Retina (tissue), 1 donor: ENCODE measurements at regions not wholly inside any gene's neighbourhood (a gene's known extent, or its start where the extent isn't known, plus 50 kb on each side); places are given as distances from the start of the nearest gene placed in this dataset.

ENCODE experiments used
- DNase-seq: peaks from one replicate; pipeline ENCODE4 v3.0.0-alpha.2; 2016

DNA sequence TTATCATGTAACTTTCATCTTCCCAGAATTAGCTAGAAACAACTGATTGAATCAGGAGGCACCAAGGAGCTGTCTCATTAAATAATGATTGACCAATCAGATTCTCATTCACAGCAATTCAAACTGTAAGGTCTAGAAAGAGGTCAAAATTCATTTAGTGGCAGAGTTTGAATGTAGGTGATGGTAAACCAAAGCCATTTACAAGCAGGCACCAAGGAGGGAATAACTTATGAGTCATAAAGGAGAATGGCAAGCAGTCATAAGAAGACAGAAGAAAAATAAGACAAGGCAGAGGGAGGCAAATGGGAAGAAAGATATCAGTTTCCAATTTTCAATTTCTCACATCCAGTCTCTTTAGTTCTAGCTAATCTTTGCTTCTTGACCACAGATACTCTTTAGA, 52.9 kb upstream of the DEFB112 start:
- no peak for DNase-seq

GRCh38 chr6:50110587-50110986, 60.9 kb upstream of the DEFB112 start:
- DNase-seq, result no peak

DNA sequence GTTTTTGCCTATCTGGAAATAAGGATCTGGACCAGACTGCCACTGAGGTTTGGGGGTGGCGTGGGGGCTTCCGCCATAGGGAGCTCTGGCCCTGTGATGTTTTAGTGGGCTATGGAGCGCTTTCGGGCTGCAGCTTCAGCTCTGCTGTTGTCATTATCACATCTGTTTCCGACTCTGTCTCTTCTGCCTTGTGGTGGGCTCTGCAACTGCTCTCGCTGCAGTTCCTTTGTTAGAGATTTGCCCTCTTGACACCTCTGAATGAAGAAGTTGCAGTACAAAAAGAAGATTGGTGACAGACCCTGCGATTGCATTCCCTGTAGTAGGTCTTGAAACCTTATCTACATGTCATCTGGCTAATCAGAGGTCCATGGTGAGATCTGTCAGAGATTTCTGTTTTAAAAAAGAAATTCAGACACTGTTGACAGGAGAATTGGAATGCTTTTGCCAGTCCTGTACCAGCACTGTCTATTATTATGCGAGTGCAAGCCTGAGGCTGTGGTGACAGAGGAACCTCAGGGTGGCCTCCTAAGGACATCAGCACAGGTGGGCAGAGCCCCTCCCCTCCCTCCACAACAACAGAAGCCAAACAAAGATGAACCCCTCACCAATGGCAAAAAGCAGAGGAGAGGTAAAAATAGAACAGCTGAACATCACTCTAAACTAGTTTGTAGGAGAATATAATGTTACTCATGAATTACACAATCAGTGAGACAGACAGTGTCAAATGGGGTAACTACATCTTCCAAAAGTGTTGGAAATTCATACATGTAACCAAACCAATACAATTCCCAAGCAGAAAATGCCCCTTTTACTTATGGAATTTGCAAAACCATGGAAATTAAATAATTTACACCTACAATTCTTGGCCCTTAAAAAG, 63.5 kb upstream of the DEFB112 start:
- no peak for DNase-seq

- no peak for DNase-seq
Observed at GRCh38 chr6:50116390-50116789, 66.7 kb upstream of the DEFB112 start.

DNA sequence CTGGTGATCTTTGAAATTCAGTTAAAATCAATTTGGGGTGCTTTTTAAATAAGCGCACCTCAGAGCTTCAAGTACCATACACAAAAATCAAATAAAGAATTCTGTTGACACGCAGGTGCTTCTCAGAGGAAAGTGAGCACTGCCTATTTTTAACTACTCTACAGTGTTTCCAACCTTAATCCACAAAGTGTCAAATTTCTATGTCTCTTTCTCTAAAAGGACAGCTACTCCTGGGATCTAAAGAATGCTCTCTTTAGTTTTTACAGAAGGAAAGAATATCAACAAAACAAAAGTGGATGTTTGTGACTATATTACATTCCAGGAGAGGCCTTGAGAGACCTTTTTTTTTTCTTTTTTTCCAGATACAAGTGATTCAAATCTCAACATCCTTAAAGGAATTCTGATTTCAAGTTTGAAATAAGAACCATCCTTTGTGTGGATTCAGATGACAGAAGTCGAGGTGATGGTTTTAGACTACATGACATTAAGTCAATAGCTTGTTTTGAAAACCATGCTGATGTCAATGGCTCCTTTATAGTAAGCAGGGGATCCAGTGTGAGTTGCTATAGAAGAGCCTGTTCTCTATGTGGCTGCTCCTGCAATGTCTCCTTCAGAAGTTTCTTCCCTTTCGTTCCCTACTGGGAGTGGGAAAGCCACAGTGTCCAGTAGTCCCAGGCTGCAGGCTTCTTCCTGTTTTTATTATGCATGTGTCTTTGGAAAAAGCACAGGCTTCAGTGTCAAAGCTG, 67.2 kb upstream of the DEFB112 start:
- no peak for DNase-seq

DNA sequence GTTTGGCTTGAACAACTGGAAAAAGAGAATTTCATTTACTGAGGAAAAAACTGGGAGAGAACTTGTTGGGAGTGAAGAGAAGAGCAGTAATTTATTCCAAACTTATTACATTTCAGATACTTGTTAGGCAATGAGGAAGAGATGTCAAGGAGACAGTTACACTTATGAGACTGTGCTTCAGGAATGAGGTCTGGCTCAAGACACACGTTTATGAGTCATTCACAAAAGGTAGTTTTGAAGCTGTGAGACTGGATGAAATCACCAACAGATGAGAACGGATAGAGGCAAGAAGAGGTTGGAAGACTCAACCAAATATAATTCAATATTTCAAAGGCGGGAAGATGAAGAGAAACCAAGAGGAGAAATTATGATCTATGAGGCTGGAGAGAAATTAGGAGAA, 70.6 kb upstream of the DEFB112 start:
- no peak for DNase-seq

DNA sequence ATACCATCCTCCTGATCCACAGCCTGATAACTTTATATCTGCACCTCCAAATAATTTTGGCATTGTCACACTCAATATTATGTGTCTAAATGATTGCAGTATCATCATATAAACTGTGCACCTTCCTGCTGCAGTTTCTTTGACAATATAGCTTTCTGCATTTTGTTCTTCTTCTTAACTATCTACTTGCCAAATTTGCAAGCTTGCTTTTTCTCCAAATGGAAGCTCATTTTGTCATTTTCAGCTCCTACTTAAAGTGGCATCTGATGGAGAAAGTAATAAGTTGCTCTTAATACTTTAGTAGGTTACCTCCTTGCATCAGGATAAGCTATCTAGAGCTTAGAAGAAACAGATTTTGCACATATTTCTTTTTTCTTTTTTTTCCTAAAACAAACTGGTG, 74.0 kb upstream of the DEFB112 start:
- DNase-seq, result no peak

DNA sequence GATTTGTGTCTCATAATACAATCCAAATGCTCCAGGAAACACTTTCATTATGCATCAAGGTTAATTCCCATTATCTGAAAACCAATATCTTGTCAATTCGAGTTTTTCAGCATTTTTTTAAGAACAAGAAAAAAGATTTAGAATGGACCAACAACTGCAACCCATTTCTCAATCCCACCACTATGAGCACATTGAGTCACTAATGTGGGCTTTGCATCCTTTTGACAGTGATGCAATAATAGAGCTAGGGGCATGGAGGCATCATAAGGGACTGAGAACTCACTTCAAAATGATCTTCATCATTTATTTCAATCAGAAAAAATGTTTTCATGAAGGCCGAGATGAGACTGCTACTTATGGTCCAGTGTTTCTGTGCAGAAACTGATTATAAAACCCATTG, 74.8 kb upstream of the DEFB112 start:
- no peak for DNase-seq

DNA sequence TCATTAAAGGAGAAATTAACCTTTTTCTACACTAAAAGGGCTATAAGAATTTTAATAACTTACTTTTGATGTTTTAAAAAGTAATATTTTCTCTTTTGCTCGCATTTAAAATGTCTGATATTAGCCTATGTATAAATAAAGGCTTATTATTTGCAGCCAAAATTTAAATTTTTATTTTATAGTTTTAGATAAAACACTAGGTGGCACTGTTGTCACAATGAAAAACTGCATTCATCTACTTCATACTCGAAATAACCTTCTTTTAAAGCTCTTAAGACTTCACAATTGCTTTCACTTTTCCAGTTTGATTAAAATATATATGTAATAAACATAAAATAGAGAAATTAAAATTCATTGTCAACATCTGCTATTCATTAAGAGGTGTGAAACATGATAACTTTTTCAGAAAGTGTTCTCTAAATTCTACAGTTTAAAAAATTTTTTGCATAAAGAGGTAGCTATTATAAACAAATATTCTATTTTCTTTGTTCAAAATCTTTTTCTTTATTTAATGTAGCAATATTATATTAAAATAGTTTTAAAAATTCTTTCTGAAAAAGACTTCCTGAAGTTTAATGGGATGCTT, 78.8 kb upstream of the DEFB112 start:
- no peak for DNase-seq

DNA sequence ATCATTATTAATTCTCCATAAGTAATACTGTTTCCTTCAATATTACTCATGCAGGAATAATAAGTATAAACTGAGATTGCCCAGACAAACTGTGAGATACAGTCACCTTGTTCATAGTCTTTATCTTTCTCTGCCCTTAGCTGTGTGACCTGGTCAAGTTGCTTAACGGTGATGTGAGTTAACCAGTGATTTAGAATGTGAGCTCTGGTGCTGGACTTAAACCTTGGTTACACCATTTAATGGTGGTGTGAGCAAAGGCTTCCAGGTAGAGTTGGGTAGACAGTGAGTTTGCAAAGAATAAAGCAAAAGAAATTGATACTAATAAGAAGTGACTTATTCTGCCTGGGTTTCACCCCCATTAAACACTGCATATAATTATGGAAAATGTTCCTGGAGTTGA, 86.2 kb upstream of the DEFB112 start:
- no peak for DNase-seq

DNA sequence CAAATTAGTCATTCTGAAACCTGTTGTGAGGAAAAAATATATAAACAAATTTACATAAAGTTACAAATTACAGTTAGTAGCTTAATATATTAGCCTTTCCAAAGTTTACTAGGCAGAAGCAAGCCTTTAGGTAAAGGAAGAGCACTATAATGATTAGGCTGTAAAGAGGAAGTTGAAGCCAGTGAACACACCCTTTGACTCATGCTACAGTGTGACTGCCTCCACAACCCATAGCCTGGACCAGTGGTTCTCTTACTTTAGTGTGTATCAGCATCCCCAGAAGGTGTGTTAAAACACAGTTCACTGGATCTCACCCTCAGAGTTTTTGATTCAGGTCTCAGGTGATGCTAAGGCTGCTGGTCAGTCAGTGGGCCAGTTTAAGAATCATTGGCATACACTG, 91.4 kb upstream of the DEFB112 start:
- no peak for DNase-seq

DNA sequence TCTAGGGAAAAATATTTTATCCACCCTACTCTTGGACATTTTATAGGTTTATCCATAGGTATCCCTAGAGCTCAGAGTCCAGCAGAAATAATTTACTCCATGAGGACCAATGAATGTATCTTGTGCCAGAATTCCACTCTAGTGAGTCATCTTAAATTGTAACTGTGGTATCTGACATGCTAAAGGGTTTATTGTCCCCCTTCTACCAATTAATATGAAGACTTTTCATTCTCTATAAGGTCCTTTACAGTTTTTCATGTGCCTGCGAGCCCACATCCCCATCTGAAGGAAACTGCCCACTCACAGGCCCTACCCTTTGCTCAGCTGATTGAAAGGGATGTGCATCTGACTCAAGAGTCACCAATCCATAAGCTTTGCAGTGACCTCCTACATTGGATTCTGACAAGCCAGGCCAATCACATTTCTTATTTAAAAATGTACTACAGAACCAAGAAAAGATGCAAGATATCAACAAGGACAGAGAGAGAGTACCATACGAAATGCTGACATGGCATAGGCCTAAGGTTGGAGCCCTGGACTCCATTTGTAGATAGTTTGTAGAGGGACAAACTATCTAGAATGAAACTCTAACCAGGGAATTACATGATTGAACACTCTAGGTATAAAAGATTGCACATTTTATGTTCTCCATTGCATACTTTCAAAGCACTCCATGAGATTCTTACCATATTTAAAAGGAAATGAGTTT, 93.4 kb upstream of the DEFB112 start:
- DNase-seq, result no peak

- no peak for DNase-seq
Observed at GRCh38 chr6:50145125-50145524, 95.4 kb upstream of the DEFB112 start.

GRCh38 chr6:50147371-50147770, 97.6 kb upstream of the DEFB112 start:
- no peak for DNase-seq

DNA sequence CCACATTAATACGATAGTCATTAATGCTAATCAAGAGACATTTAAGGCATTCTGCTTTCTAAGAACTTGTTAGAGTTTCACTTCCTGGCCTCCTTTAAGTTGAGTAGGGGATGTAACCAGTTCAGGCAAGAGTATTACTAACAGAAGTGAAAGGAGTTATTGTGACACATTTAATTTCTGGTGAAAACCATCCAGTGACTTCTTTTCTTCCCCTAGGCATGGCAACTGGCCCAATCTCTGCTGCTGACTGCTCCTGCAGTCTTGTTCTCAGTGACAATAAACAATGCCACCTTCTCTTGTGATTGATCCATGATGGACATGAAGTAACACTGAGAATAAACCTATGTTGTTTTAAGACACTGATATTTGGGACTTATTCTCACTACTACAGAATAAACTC, 130.9 kb upstream of the DEFB112 start:
- no peak for DNase-seq

DNA sequence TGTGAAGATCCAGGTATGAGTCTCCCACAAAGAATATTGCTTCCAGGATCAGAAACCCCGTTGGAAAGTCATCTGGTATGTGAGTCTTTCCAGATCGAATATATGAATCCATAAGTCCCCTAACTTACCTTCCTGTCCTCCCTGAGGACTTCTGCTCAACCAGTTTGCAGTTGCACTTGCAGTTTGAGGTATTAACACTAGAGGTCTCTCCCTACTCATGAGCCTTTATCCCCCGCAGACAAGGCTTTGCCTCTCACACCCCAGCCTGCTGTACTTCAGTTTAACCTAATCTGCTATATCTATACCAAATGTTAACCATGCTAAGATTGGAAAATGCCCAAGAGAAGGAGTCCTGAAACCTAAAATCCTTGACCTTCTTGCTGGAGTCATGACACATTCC, 135.3 kb upstream of the DEFB112 start:
- DNase-seq, result peak; percentile 57

- peak; percentile 83 for DNase-seq
Observed at GRCh38 chr6:50187351-50187921, 137.7 kb upstream of the DEFB112 start.

DNA sequence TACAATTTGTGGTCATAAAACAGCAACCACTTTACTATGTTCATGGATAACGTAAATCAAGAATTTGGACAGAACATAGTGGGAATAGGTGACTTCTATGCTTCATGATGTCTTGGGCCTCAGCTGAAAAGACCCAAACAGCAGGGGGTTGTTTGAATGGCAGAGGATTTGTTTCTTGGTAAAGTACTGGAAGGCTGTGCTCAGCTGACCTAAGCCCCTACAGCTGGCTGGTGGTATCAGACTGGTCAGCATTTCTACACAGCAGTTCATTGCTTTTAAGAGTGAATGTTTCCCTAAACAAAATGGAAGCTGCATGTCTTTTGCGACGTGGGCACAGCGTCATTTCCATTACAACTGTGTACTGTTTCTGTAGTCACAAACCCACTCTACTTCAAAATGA, 148.5 kb upstream of the DEFB112 start:
- no peak for DNase-seq

- DNase-seq, result no peak
Observed at GRCh38 chr6:50202766-50203165, 153.0 kb upstream of the DEFB112 start.

- DNase-seq, result no peak
Observed at GRCh38 chr6:50211582-50211981, 161.9 kb upstream of the DEFB112 start.

DNA sequence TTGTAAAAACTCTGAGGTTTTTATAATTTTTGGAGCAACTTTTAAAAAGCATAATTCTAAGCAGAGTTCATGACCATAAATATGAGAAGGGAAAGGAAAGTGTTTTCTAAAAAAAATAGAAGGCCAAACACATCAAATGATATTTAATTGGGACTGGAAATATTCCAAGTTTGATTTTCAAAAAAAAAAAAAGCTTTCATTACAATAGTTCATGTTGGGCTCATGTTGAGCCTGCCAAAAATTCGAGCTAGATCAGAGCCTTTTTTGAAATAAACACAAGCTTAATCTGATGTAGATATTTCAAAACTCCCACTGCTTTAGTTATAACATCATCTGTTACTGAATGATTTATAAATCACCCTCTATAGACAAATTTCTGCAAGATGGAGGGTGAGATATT, 163.4 kb upstream of the DEFB112 start:
- no peak for DNase-seq

GRCh38 chr6:50214937-50215336, 165.2 kb upstream of the DEFB112 start:
- DNase-seq, result no peak

DNA sequence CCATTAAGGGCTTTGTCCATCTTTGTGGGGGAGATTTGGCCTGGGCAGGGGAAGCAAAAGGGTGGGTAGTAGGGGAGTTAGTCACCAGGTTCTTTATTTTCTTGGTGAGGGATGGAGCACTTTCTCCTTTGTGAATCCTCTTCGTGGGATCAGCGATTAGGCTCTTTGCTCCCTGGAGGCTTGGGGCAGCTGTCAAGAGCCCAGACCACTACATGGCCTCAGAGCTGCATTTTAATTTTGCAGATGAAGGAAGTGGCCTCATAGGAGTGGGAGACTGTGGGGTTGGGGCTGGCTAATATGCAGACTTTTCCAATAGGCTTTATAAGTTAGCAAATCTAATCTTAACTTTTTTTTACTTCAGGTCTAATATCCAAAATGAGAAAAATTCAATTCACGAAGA, 168.1 kb upstream of the DEFB112 start:
- no peak for DNase-seq
